K562 (cell line): ENCODE measurements at regions not wholly inside any gene's neighbourhood (a gene's known extent, or its start where the extent isn't known, plus 50 kb on each side); places are given as distances from the start of the nearest gene placed in this dataset.

ENCODE experiments used
- EP300 ChIP-seq: IDR thresholded peaks from 2 replicates; pipeline ENCODE4 v1.6.1; 2012; ENCODE audit warnings: low read length, improper control_type of control experiment
- NR1H2 ChIP-seq: sonication (generic); formaldehyde crosslinking; IDR thresholded peaks from 2 replicates; pipeline ENCODE4 v1.4.0; 2020; ENCODE audit warnings: mild to moderate bottlenecking, missing genetic modification reagents
- ZNF232 ChIP-seq: sonication (generic); formaldehyde crosslinking; IDR thresholded peaks from 2 replicates; pipeline ENCODE4 v1.8.0; 2022; ENCODE audit warnings: mild to moderate bottlenecking, missing genetic modification reagents
- TF ChIP-seq, protein P1 (sequence below), 2 experiments: fragments of 450-650 bp; formaldehyde crosslinking in 1 of 2; IDR thresholded peaks; 2 replicates each; pipeline versions ENCODE4 v1.4.0 to v1.6.1; 2014 to 2020; ENCODE audit warnings: mild to moderate bottlenecking in 2 of 2, borderline replicate concordance in 1 of 2, low read depth in 1 of 2
- TF ChIP-seq, protein P2 (sequence below): fragments of 200-800 bp; sonication (Bioruptor generic); IDR thresholded peaks from 2 replicates; pipeline ENCODE4 v1.6.1; 2017; ENCODE audit warnings: missing genetic modification characterization, missing compliant biosample characterization
- TF ChIP-seq, protein P3 (sequence below): fragments of 250-450 bp; sonication (Bioruptor Pico); IDR thresholded peaks from 2 replicates; pipeline ENCODE4 v1.8.0; 2022; ENCODE audit warnings: moderate library complexity, mild to moderate bottlenecking, inconsistent platforms
- TF ChIP-seq, protein P4 (sequence below): fragments of 450-650 bp; IDR thresholded peaks from 2 replicates; pipeline ENCODE4 v1.6.1; 2016; ENCODE audit warnings: mild to moderate bottlenecking, moderate library complexity

DNA sequence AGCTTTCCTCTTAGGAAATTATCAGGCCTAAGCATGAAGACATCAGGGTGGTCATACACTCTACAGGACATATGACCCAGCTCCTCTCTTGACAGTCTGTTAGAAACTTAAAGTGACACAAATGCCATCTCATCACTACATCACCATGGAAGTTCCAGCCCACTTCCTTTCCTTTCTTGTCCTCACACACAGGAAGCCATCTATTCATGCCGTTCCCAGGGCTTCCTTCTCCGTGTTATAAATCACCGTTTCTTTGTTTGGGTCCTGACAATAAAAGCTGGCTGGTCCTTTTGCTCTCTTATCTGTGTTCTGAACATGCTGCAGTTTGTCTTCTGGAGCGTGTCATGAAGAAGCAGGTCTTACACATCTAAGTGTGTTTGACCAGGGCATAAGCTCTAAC is 692.1 kb upstream of the CELF4 start:
- TF ChIP-seq EP300 = no peak
- TF ChIP-seq, protein P1, sequence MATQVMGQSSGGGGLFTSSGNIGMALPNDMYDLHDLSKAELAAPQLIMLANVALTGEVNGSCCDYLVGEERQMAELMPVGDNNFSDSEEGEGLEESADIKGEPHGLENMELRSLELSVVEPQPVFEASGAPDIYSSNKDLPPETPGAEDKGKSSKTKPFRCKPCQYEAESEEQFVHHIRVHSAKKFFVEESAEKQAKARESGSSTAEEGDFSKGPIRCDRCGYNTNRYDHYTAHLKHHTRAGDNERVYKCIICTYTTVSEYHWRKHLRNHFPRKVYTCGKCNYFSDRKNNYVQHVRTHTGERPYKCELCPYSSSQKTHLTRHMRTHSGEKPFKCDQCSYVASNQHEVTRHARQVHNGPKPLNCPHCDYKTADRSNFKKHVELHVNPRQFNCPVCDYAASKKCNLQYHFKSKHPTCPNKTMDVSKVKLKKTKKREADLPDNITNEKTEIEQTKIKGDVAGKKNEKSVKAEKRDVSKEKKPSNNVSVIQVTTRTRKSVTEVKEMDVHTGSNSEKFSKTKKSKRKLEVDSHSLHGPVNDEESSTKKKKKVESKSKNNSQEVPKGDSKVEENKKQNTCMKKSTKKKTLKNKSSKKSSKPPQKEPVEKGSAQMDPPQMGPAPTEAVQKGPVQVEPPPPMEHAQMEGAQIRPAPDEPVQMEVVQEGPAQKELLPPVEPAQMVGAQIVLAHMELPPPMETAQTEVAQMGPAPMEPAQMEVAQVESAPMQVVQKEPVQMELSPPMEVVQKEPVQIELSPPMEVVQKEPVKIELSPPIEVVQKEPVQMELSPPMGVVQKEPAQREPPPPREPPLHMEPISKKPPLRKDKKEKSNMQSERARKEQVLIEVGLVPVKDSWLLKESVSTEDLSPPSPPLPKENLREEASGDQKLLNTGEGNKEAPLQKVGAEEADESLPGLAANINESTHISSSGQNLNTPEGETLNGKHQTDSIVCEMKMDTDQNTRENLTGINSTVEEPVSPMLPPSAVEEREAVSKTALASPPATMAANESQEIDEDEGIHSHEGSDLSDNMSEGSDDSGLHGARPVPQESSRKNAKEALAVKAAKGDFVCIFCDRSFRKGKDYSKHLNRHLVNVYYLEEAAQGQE (IDR thresholded peaks at IDR 0.05; ENCODE audit: borderline replicate concordance) = no peak
- TF ChIP-seq, protein P1 (CRISPR knock-in tag; IDR thresholded peaks at IDR 0.05; ENCODE audit: low read depth) = no peak
- TF ChIP-seq, protein P2, sequence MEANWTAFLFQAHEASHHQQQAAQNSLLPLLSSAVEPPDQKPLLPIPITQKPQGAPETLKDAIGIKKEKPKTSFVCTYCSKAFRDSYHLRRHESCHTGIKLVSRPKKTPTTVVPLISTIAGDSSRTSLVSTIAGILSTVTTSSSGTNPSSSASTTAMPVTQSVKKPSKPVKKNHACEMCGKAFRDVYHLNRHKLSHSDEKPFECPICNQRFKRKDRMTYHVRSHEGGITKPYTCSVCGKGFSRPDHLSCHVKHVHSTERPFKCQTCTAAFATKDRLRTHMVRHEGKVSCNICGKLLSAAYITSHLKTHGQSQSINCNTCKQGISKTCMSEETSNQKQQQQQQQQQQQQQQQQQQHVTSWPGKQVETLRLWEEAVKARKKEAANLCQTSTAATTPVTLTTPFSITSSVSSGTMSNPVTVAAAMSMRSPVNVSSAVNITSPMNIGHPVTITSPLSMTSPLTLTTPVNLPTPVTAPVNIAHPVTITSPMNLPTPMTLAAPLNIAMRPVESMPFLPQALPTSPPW (CRISPR knock-in tag) = no peak
- TF ChIP-seq, protein P3, sequence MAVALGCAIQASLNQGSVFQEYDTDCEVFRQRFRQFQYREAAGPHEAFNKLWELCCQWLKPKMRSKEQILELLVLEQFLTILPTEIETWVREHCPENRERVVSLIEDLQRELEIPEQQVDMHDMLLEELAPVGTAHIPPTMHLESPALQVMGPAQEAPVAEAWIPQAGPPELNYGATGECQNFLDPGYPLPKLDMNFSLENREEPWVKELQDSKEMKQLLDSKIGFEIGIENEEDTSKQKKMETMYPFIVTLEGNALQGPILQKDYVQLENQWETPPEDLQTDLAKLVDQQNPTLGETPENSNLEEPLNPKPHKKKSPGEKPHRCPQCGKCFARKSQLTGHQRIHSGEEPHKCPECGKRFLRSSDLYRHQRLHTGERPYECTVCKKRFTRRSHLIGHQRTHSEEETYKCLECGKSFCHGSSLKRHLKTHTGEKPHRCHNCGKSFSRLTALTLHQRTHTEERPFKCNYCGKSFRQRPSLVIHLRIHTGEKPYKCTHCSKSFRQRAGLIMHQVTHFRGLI = no peak
- no peak for TF ChIP-seq NR1H2 (CRISPR knock-in tag)
- TF ChIP-seq, protein P4, sequence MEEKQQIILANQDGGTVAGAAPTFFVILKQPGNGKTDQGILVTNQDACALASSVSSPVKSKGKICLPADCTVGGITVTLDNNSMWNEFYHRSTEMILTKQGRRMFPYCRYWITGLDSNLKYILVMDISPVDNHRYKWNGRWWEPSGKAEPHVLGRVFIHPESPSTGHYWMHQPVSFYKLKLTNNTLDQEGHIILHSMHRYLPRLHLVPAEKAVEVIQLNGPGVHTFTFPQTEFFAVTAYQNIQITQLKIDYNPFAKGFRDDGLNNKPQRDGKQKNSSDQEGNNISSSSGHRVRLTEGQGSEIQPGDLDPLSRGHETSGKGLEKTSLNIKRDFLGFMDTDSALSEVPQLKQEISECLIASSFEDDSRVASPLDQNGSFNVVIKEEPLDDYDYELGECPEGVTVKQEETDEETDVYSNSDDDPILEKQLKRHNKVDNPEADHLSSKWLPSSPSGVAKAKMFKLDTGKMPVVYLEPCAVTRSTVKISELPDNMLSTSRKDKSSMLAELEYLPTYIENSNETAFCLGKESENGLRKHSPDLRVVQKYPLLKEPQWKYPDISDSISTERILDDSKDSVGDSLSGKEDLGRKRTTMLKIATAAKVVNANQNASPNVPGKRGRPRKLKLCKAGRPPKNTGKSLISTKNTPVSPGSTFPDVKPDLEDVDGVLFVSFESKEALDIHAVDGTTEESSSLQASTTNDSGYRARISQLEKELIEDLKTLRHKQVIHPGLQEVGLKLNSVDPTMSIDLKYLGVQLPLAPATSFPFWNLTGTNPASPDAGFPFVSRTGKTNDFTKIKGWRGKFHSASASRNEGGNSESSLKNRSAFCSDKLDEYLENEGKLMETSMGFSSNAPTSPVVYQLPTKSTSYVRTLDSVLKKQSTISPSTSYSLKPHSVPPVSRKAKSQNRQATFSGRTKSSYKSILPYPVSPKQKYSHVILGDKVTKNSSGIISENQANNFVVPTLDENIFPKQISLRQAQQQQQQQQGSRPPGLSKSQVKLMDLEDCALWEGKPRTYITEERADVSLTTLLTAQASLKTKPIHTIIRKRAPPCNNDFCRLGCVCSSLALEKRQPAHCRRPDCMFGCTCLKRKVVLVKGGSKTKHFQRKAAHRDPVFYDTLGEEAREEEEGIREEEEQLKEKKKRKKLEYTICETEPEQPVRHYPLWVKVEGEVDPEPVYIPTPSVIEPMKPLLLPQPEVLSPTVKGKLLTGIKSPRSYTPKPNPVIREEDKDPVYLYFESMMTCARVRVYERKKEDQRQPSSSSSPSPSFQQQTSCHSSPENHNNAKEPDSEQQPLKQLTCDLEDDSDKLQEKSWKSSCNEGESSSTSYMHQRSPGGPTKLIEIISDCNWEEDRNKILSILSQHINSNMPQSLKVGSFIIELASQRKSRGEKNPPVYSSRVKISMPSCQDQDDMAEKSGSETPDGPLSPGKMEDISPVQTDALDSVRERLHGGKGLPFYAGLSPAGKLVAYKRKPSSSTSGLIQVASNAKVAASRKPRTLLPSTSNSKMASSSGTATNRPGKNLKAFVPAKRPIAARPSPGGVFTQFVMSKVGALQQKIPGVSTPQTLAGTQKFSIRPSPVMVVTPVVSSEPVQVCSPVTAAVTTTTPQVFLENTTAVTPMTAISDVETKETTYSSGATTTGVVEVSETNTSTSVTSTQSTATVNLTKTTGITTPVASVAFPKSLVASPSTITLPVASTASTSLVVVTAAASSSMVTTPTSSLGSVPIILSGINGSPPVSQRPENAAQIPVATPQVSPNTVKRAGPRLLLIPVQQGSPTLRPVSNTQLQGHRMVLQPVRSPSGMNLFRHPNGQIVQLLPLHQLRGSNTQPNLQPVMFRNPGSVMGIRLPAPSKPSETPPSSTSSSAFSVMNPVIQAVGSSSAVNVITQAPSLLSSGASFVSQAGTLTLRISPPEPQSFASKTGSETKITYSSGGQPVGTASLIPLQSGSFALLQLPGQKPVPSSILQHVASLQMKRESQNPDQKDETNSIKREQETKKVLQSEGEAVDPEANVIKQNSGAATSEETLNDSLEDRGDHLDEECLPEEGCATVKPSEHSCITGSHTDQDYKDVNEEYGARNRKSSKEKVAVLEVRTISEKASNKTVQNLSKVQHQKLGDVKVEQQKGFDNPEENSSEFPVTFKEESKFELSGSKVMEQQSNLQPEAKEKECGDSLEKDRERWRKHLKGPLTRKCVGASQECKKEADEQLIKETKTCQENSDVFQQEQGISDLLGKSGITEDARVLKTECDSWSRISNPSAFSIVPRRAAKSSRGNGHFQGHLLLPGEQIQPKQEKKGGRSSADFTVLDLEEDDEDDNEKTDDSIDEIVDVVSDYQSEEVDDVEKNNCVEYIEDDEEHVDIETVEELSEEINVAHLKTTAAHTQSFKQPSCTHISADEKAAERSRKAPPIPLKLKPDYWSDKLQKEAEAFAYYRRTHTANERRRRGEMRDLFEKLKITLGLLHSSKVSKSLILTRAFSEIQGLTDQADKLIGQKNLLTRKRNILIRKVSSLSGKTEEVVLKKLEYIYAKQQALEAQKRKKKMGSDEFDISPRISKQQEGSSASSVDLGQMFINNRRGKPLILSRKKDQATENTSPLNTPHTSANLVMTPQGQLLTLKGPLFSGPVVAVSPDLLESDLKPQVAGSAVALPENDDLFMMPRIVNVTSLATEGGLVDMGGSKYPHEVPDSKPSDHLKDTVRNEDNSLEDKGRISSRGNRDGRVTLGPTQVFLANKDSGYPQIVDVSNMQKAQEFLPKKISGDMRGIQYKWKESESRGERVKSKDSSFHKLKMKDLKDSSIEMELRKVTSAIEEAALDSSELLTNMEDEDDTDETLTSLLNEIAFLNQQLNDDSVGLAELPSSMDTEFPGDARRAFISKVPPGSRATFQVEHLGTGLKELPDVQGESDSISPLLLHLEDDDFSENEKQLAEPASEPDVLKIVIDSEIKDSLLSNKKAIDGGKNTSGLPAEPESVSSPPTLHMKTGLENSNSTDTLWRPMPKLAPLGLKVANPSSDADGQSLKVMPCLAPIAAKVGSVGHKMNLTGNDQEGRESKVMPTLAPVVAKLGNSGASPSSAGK = no peak
- TF ChIP-seq ZNF232 = no peak
